Esophagus muscularis mucosa (tissue), 4 donors: ENCODE measurements at regions not wholly inside any gene's neighbourhood (a gene's known extent, or its start where the extent isn't known, plus 50 kb on each side); places are given as distances from the start of the nearest gene placed in this dataset.

Experiments used
- DNase-seq: peaks from one replicate; pipeline ENCODE4 v3.0.0-alpha.2; 2017; ENCODE audit errors: extremely low spot score
- H3K27ac ChIP-seq, 4 donors: fragments of 200-600 bp; sonication (generic); replicated peaks in 1 of 4; 1 replicate in 3 of 4; 2 replicates in 1 of 4; pipeline ENCODE4 v1.5.1; 2016 to 2019; ENCODE audit warnings: mild to moderate bottlenecking in 1 of 4
- H3K27me3 ChIP-seq, 4 donors: fragments of 200-600 bp; sonication (generic); one replicate each; pipeline versions ENCODE4 v1.5.1 to v1.6.0; 2016 to 2019
- H3K36me3 ChIP-seq, 4 donors: fragments of 200-600 bp; sonication (generic); one replicate each; pipeline ENCODE4 v1.5.1; 2016 to 2019
- H3K4me1 ChIP-seq, 4 donors: fragments of 200-600 bp; sonication (generic); one replicate each; pipeline ENCODE4 v1.5.1; 2016 to 2019
- H3K4me3 ChIP-seq, 4 donors: fragments of 200-600 bp; sonication (generic); 1 replicate in 2 of 4; 2 replicates in 2 of 4; pipeline ENCODE4 v1.5.1; 2016 to 2019; ENCODE audit warnings: mild to moderate bottlenecking in 4 of 4, moderate library complexity in 1 of 4
- H3K9me3 ChIP-seq, 4 donors: fragments of 200-600 bp; sonication (generic); 1 replicate in 3 of 4; 2 replicates in 1 of 4; pipeline ENCODE4 v1.5.1; 2016 to 2019
- EP300 ChIP-seq: sonication (generic); formaldehyde crosslinking; IDR thresholded peaks from one replicate; pipeline ENCODE4 v1.6.1; 2017; ENCODE audit warnings: antibody characterized with exemption
- POLR2A ChIP-seq: fragments of 450-650 bp; IDR thresholded peaks from one replicate; pipeline ENCODE4 v1.6.1; 2017; ENCODE audit warnings: antibody characterized with exemption, moderate library complexity, mild to moderate bottlenecking, low read depth
- POLR2AphosphoS5 ChIP-seq, 2 donors: sonication (generic); formaldehyde crosslinking; IDR thresholded peaks; one replicate each; pipeline ENCODE4 v1.6.1; 2017; ENCODE audit warnings: antibody characterized with exemption in 2 of 2
- WGBS: methylation state at CpG from one replicate; pipeline ENCODE4 v1.1.5; 2018; 5-methylcytosine and 5-hydroxymethylcytosine counted together
- intact Hi-C: fragments of 100-400 bp; cut with DNase I; formaldehyde crosslinking; loops from one replicate; pipeline ENCODE4 v1.15.1; 2023
- TF ChIP-seq, protein P1 (sequence below), 3 experiments: fragments of 200-600 bp in 2 of 3; fragments of 450-650 bp in 1 of 3; sonication (generic) in 2 of 3; IDR thresholded peaks; one replicate each; pipeline ENCODE4 v1.5.1; 2017 to 2019; ENCODE audit warnings: antibody characterized with exemption in 3 of 3, mild to moderate bottlenecking in 2 of 3, moderate library complexity in 1 of 3

DNA sequence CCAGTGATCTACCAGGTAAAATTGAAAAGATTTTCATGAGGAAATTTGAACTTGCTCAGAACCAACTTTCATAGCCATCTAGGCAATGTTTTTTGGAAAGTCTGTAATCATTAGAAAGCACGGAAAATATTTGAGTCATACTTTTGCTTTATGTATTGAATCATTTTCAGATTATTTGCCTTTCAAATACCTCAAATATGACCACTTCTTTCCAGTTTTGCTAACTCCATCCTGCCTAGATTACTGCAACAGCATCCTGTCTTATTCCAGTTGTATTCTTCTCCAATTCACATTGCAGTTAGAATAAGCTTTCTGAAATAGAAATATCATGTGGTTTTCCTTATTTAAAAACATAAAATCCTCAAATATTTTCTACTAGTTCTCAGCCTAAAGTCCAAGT, 239.8 kb upstream of the FAR2 start:
- WGBS, result 59% methylated on average over 1 of the region's 1 CpG
- Histone ChIP-seq H3K9me3 (peaks cover 0 to 18% (median 16%) of the 10 kb centered on the region in 4 donors), H3K36me3 (no peaks in the 10 kb centered on the region), H3K4me1 (no peaks in the 10 kb centered on the region), H3K4me3 (no peak overlapping the region), H3K27ac (no peak overlapping the region), H3K27me3 (no peaks in the 10 kb centered on the region)
- DNase-seq, result no peak
- intact Hi-C loops, result no loop called here
- no peak for TF ChIP-seq EP300
- TF ChIP-seq, protein P1, sequence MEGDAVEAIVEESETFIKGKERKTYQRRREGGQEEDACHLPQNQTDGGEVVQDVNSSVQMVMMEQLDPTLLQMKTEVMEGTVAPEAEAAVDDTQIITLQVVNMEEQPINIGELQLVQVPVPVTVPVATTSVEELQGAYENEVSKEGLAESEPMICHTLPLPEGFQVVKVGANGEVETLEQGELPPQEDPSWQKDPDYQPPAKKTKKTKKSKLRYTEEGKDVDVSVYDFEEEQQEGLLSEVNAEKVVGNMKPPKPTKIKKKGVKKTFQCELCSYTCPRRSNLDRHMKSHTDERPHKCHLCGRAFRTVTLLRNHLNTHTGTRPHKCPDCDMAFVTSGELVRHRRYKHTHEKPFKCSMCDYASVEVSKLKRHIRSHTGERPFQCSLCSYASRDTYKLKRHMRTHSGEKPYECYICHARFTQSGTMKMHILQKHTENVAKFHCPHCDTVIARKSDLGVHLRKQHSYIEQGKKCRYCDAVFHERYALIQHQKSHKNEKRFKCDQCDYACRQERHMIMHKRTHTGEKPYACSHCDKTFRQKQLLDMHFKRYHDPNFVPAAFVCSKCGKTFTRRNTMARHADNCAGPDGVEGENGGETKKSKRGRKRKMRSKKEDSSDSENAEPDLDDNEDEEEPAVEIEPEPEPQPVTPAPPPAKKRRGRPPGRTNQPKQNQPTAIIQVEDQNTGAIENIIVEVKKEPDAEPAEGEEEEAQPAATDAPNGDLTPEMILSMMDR (IDR thresholded peaks at IDR 0.05), result no peak
- no peak for TF ChIP-seq POLR2A
- no peak for TF ChIP-seq POLR2AphosphoS5 (IDR thresholded peaks at IDR 0.05)

DNA sequence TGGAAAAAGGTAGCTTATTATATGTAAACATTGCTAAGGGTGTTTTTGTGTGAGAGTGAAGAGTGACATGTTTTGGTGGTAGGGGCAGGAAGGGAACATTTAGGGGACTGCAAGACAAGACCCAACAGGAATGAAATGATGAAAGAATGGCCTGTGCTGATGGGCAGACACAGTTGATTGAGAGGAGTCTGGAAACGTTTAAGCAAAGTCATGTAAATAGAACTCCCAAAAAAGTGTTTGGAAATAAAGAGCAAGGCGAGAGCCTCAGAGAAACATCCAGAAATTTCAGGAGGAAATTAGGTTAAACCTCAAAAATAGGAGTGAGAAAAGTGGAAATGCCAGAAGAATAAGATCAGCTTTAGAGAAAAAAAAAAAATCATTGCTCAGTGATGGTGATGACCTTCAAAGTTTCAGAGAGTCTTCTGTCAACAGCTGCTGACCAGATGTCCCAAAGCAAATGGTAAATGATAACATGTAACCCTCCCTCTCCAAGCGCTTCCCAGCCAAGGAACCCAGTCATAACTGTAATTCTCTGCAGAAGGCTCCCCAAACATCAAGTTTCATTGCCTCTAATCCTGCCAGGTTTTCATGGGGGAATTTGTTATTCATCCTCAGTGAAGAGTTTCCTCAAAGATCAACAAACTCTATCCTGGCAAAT, 223.2 kb upstream of the FAR2 start:
- H3K27me3 ChIP-seq, result no peaks in the 10 kb centered on the region
- no peak for DNase-seq
- no peaks in the 10 kb centered on the region for H3K36me3 ChIP-seq
- no peak overlapping the region for H3K4me3 ChIP-seq
- TF ChIP-seq POLR2AphosphoS5 (IDR thresholded peaks at IDR 0.05) (no peak), EP300 (no peak)
- TF ChIP-seq, protein P1 (IDR thresholded peaks at IDR 0.05), result no peak
- peak overlapping the region in 2 of 4 donors; percentile 28 to 31 for H3K27ac ChIP-seq
- intact Hi-C loops, result no loop called here
- no peaks in the 10 kb centered on the region for H3K4me1 ChIP-seq
- H3K9me3 ChIP-seq, result peaks cover 0 to 14% (median 1%) of the 10 kb centered on the region in 4 donors
- 54% methylated on average over 3 of the region's 3 CpGs for WGBS

DNA sequence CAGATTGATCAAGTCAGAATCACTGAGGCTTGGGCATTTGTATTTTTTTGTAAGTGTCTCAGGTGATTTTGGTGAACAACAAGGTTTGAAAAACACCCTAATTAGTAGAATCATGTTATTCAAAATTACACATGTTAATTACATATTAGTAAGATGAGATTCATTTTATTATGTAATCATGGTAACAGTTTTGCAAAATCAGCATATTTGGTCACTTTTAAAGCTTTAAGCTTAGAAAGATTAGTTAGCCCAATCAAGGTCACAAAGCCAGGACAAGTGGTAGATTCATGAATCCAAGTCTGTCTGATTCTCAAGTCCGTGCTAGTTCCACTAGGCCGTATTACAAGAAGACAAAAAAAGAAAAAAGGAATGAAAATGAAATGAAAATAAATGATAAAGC, 218.4 kb upstream of the FAR2 start:
- Histone ChIP-seq H3K9me3 (no peaks in the 10 kb centered on the region), H3K36me3 (no peaks in the 10 kb centered on the region), H3K4me3 (no peak overlapping the region), H3K4me1 (peaks cover 0 to 13% (median 0%) of the 10 kb centered on the region in 4 donors), H3K27me3 (no peaks in the 10 kb centered on the region), H3K27ac (no peak overlapping the region)
- no peak for DNase-seq
- TF ChIP-seq EP300 (no peak), POLR2AphosphoS5 (IDR thresholded peaks at IDR 0.05) (no peak), POLR2A (no peak)
- TF ChIP-seq, protein P1 (IDR thresholded peaks at IDR 0.05), result no peak
- 90% methylated on average over 2 of the region's 2 CpGs for WGBS
- intact Hi-C loops, result no loop called here

DNA sequence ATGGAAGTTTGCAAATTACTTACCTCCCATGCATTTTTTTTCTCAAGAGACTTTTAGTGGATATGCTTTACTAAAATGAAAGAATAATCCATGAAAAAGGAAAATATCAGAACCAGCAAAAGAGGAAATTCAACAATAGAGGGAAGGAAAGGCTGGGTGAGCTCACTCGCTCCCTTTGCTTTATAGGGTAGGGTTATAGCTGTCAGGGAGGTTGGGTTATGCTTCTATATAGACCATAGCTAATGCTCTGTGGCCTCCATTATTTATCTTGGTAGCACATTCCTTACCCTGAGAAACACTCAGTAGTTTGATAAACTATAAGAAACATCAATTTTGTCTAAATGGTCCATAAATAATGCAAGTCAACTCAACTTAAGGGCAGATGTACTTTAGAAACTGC, 215.9 kb upstream of the FAR2 start:
- Histone ChIP-seq H3K4me1 (peaks cover 0 to 36% (median 12%) of the 10 kb centered on the region in 4 donors), H3K36me3 (no peaks in the 10 kb centered on the region), H3K27me3 (no peaks in the 10 kb centered on the region), H3K9me3 (no peaks in the 10 kb centered on the region), H3K27ac (no peak overlapping the region), H3K4me3 (no peak overlapping the region)
- DNase-seq, result no peak
- no peak for TF ChIP-seq POLR2AphosphoS5 (IDR thresholded peaks at IDR 0.05)
- TF ChIP-seq, protein P1 (IDR thresholded peaks at IDR 0.05), result no peak
- no peak for TF ChIP-seq EP300
- TF ChIP-seq POLR2A, result no peak
- 96% methylated on average over 1 of the region's 1 CpG for whole genome bisulfite sequencing
- intact Hi-C loops, result no loop called here
